ENCODE measurements at regions not wholly inside any gene's neighbourhood (a gene's known extent, or its start where the extent isn't known, plus 50 kb on each side); places are given as distances from the start of the nearest gene placed in this dataset.
A peak's percentile ranks its signal among the peaks of the same experiment; 100 is the strongest.

- Histone ChIP-seq H3K27me3 (ENCODE audit: control insufficient read depth, insufficient read depth, low read length) (no peaks in the 10 kb centered on the region), H3K27ac (ENCODE audit: insufficient read depth, low read length, poor library complexity, severe bottlenecking) (no peak overlapping the region), H3K4me3 (ENCODE audit: low read depth, low read length) (no peak overlapping the region), H3K36me3 (ENCODE audit: control insufficient read depth, insufficient read depth, low read length) (no peaks in the 10 kb centered on the region), H3K4me1 (ENCODE audit: control insufficient read depth, insufficient read depth, low read length, poor library complexity, severe bottlenecking) (no peaks in the 10 kb centered on the region), H3K9me3 (ENCODE audit: control insufficient read depth in 2 of 2, low read length in 2 of 2) (no peaks in the 10 kb centered on the region)
- ATAC-seq (ENCODE audit: low read depth in 2 of 2), result no peak
- Mint-ChIP-seq H3K27me3 (no peaks in the 10 kb centered on the region), H3K27ac (no peak overlapping the region), H3K4me1 (no peaks in the 10 kb centered on the region), H3K4me3 (no peak overlapping the region), H3K9me3 (peaks cover 7 to 31% (median 7%) of the 10 kb centered on the region in 7 donors), H3K36me3 (no peaks in the 10 kb centered on the region)
- no peak for DNase-seq
Observed at GRCh38 chr5:17828681-17829080, 194.4 kb downstream of the TAF11L14 start.

GRCh38 chr5:17829456-17829855, 195.2 kb downstream of the TAF11L14 start:
- Histone ChIP-seq H3K9me3 (ENCODE audit: control insufficient read depth in 2 of 2, low read length in 2 of 2) (no peaks in the 10 kb centered on the region), H3K4me3 (ENCODE audit: low read depth, low read length) (no peak overlapping the region), H3K27ac (ENCODE audit: insufficient read depth, low read length, poor library complexity, severe bottlenecking) (no peak overlapping the region), H3K27me3 (ENCODE audit: control insufficient read depth, insufficient read depth, low read length) (no peaks in the 10 kb centered on the region), H3K4me1 (ENCODE audit: control insufficient read depth, insufficient read depth, low read length, poor library complexity, severe bottlenecking) (no peaks in the 10 kb centered on the region), H3K36me3 (ENCODE audit: control insufficient read depth, insufficient read depth, low read length) (no peaks in the 10 kb centered on the region)
- Mint-ChIP-seq H3K9me3 (peaks cover 0 to 26% (median 7%) of the 10 kb centered on the region in 7 donors), H3K36me3 (no peaks in the 10 kb centered on the region), H3K27me3 (no peaks in the 10 kb centered on the region), H3K27ac (no peak overlapping the region), H3K4me3 (no peak overlapping the region), H3K4me1 (no peaks in the 10 kb centered on the region)
- DNase-seq (no peak), ATAC-seq (ENCODE audit: low read depth in 2 of 2) (no peak)

- no peaks in the 10 kb centered on the region for H3K27me3 Mint-ChIP-seq
- DNase-seq, result no peak
- H3K27ac Mint-ChIP-seq, result no peak overlapping the region
- Histone ChIP-seq H3K27ac (ENCODE audit: insufficient read depth, low read length, poor library complexity, severe bottlenecking) (no peak overlapping the region), H3K4me1 (ENCODE audit: control insufficient read depth, insufficient read depth, low read length, poor library complexity, severe bottlenecking) (no peaks in the 10 kb centered on the region), H3K36me3 (ENCODE audit: control insufficient read depth, insufficient read depth, low read length) (no peaks in the 10 kb centered on the region), H3K27me3 (ENCODE audit: control insufficient read depth, insufficient read depth, low read length) (no peaks in the 10 kb centered on the region), H3K9me3 (ENCODE audit: control insufficient read depth in 2 of 2, low read length in 2 of 2) (no peaks in the 10 kb centered on the region), H3K4me3 (ENCODE audit: low read depth, low read length) (no peak overlapping the region)
- H3K9me3 Mint-ChIP-seq, result peaks cover 0 to 20% (median 7%) of the 10 kb centered on the region in 7 donors
- H3K4me1 Mint-ChIP-seq, result no peaks in the 10 kb centered on the region
- ATAC-seq (ENCODE audit: low read depth in 2 of 2), result no peak
- no peaks in the 10 kb centered on the region for H3K36me3 Mint-ChIP-seq
- no peak overlapping the region for H3K4me3 Mint-ChIP-seq
Observed at GRCh38 chr5:17831279-17831678, 197.0 kb downstream of the TAF11L14 start.

- DNase-seq, result no peak
- Mint-ChIP-seq H3K9me3 (peaks cover 0 to 25% (median 7%) of the 10 kb centered on the region in 7 donors), H3K27me3 (no peaks in the 10 kb centered on the region), H3K27ac (no peak overlapping the region), H3K36me3 (no peaks in the 10 kb centered on the region), H3K4me1 (no peaks in the 10 kb centered on the region), H3K4me3 (no peak overlapping the region)
- Histone ChIP-seq H3K27ac (ENCODE audit: insufficient read depth, low read length, poor library complexity, severe bottlenecking) (no peak overlapping the region), H3K27me3 (ENCODE audit: control insufficient read depth, insufficient read depth, low read length) (no peaks in the 10 kb centered on the region), H3K9me3 (ENCODE audit: control insufficient read depth in 2 of 2, low read length in 2 of 2) (no peaks in the 10 kb centered on the region), H3K36me3 (ENCODE audit: control insufficient read depth, insufficient read depth, low read length) (no peaks in the 10 kb centered on the region), H3K4me1 (ENCODE audit: control insufficient read depth, insufficient read depth, low read length, poor library complexity, severe bottlenecking) (no peaks in the 10 kb centered on the region), H3K4me3 (ENCODE audit: low read depth, low read length) (no peak overlapping the region)
- no peak for ATAC-seq (ENCODE audit: low read depth in 2 of 2)
Observed at GRCh38 chr5:17832949-17833745, 198.9 kb downstream of the TAF11L14 start.

GRCh38 chr5:17837757-17838156, 203.5 kb downstream of the TAF11L14 start:
- Mint-ChIP-seq H3K4me3 (no peak overlapping the region), H3K27me3 (no peaks in the 10 kb centered on the region), H3K9me3 (peaks cover 0 to 28% (median 10%) of the 10 kb centered on the region in 7 donors), H3K4me1 (no peaks in the 10 kb centered on the region), H3K27ac (peak overlapping the region in 1 of 3 donors; percentile 5), H3K36me3 (no peaks in the 10 kb centered on the region)
- ATAC-seq (ENCODE audit: low read depth in 2 of 2) (no peak), DNase-seq (no peak)
- Histone ChIP-seq H3K36me3 (ENCODE audit: control insufficient read depth, insufficient read depth, low read length) (no peaks in the 10 kb centered on the region), H3K9me3 (ENCODE audit: control insufficient read depth in 2 of 2, low read length in 2 of 2) (peaks cover 0 to 4% of the 10 kb centered on the region in 2 experiments), H3K4me1 (ENCODE audit: control insufficient read depth, insufficient read depth, low read length, poor library complexity, severe bottlenecking) (no peaks in the 10 kb centered on the region), H3K27ac (ENCODE audit: insufficient read depth, low read length, poor library complexity, severe bottlenecking) (no peak overlapping the region), H3K4me3 (ENCODE audit: low read depth, low read length) (no peak overlapping the region), H3K27me3 (ENCODE audit: control insufficient read depth, insufficient read depth, low read length) (no peaks in the 10 kb centered on the region)

- Mint-ChIP-seq H3K27me3 (no peaks in the 10 kb centered on the region), H3K36me3 (no peaks in the 10 kb centered on the region), H3K4me3 (no peak overlapping the region), H3K27ac (no peak overlapping the region), H3K9me3 (peaks cover 0 to 26% (median 7%) of the 10 kb centered on the region in 7 donors), H3K4me1 (no peaks in the 10 kb centered on the region)
- no peaks in the 10 kb centered on the region for H3K4me1 ChIP-seq (ENCODE audit: control insufficient read depth, insufficient read depth, low read length, poor library complexity, severe bottlenecking)
- no peak overlapping the region for H3K27ac ChIP-seq (ENCODE audit: insufficient read depth, low read length, poor library complexity, severe bottlenecking)
- no peaks in the 10 kb centered on the region for H3K36me3 ChIP-seq (ENCODE audit: control insufficient read depth, insufficient read depth, low read length)
- no peak for DNase-seq
- H3K4me3 ChIP-seq (ENCODE audit: low read depth, low read length), result no peak overlapping the region
- no peaks in the 10 kb centered on the region for H3K27me3 ChIP-seq (ENCODE audit: control insufficient read depth, insufficient read depth, low read length)
- peaks cover 0 to 4% of the 10 kb centered on the region in 2 experiments for H3K9me3 ChIP-seq (ENCODE audit: control insufficient read depth in 2 of 2, low read length in 2 of 2)
- ATAC-seq (ENCODE audit: low read depth in 2 of 2), result no peak
Observed at GRCh38 chr5:17838469-17838868, 204.2 kb downstream of the TAF11L14 start.

- no peak overlapping the region for H3K27ac ChIP-seq (ENCODE audit: insufficient read depth, low read length, poor library complexity, severe bottlenecking)
- no peak overlapping the region for H3K27ac Mint-ChIP-seq
- no peaks in the 10 kb centered on the region for H3K4me1 Mint-ChIP-seq
- H3K4me1 ChIP-seq (ENCODE audit: control insufficient read depth, insufficient read depth, low read length, poor library complexity, severe bottlenecking), result no peaks in the 10 kb centered on the region
- no peak for DNase-seq
- H3K4me3 ChIP-seq (ENCODE audit: low read depth, low read length), result no peak overlapping the region
- H3K27me3 Mint-ChIP-seq, result no peaks in the 10 kb centered on the region
- no peaks in the 10 kb centered on the region for H3K36me3 Mint-ChIP-seq
- no peaks in the 10 kb centered on the region for H3K36me3 ChIP-seq (ENCODE audit: control insufficient read depth, insufficient read depth, low read length)
- H3K9me3 ChIP-seq (ENCODE audit: control insufficient read depth in 2 of 2, low read length in 2 of 2), result peaks cover 0 to 4% of the 10 kb centered on the region in 2 experiments
- no peak overlapping the region for H3K4me3 Mint-ChIP-seq
- no peak for ATAC-seq (ENCODE audit: low read depth in 2 of 2)
- peaks cover 2 to 33% (median 8%) of the 10 kb centered on the region in 7 donors for H3K9me3 Mint-ChIP-seq
- H3K27me3 ChIP-seq (ENCODE audit: control insufficient read depth, insufficient read depth, low read length), result no peaks in the 10 kb centered on the region
Observed at GRCh38 chr5:17839848-17840247, 205.6 kb downstream of the TAF11L14 start.

GRCh38 chr5:17846496-17846895, 212.2 kb downstream of the TAF11L14 start:
- Mint-ChIP-seq H3K36me3 (no peaks in the 10 kb centered on the region), H3K27ac (no peak overlapping the region), H3K27me3 (no peaks in the 10 kb centered on the region), H3K9me3 (peaks cover 1 to 22% (median 9%) of the 10 kb centered on the region in 7 donors), H3K4me3 (no peak overlapping the region), H3K4me1 (no peaks in the 10 kb centered on the region)
- Histone ChIP-seq H3K9me3 (ENCODE audit: control insufficient read depth in 2 of 2, low read length in 2 of 2) (peaks cover 0 to 4% of the 10 kb centered on the region in 2 experiments), H3K27ac (ENCODE audit: insufficient read depth, low read length, poor library complexity, severe bottlenecking) (no peak overlapping the region), H3K4me1 (ENCODE audit: control insufficient read depth, insufficient read depth, low read length, poor library complexity, severe bottlenecking) (no peaks in the 10 kb centered on the region), H3K27me3 (ENCODE audit: control insufficient read depth, insufficient read depth, low read length) (no peaks in the 10 kb centered on the region), H3K4me3 (ENCODE audit: low read depth, low read length) (no peak overlapping the region), H3K36me3 (ENCODE audit: control insufficient read depth, insufficient read depth, low read length) (no peaks in the 10 kb centered on the region)
- DNase-seq (no peak), ATAC-seq (ENCODE audit: low read depth in 2 of 2) (no peak)
